HepG2 (cell line): ENCODE measurements at regions not wholly inside any gene's neighbourhood (a gene's known extent, or its start where the extent isn't known, plus 50 kb on each side); places are given as distances from the start of the nearest gene placed in this dataset.

ENCODE experiments used
- ATAC-seq: fragments of 200-7000 bp; cut with Tn5 transposase; 3 replicates; pipeline ENCODE4 v1.9.1; 2020; ENCODE audit warnings: mild to moderate bottlenecking, moderate library complexity
- BruUV-seq: library from RNA; stranded (reverse); fragments of 400-500 nt; replicated peaks from 2 replicates; lab custom pipeline; 2021; lab: Mats Ljungman, UMichigan
- CTCF ChIA-PET: fragments of 300-600 bp; formaldehyde crosslinking; extraction: SDS; loops from one replicate; lab custom pipeline; 2021; ENCODE audit warnings: low total read pairs, inconsistent platforms, low intra/inter-chr PET ratio; lab: Yijun Ruan, JAX
- POLR2A ChIA-PET: fragments of 350-600 bp; sonication (Branson Sonifier 250); formaldehyde crosslinking; loops from one replicate; lab custom pipeline; 2020; ENCODE audit warnings: antibody characterized with exemption, inconsistent platforms; lab: Yijun Ruan, JAX
- DNase-seq: peaks from one replicate; pipeline ENCODE4 v3.0.0-alpha.2; 2015; ENCODE audit warnings: low spot score
- FAIRE-seq: peaks from 3 replicates; lab custom pipeline; 2011; peaks lifted over from hg19 to GRCh38; lab: Jason Lieb, UNC
- H2AFZ ChIP-seq: one replicate; pipeline ENCODE4 v1.6.1; 2011; ENCODE audit warnings: low read length, inconsistent platforms
- H3K27ac ChIP-seq: fragments of 300-600 bp; 3 replicates; pipeline ENCODE4 v1.8.0; 2011; ENCODE audit warnings: mixed run types, mild to moderate bottlenecking, mixed read lengths, low read length, inconsistent platforms; ENCODE audit not compliant: insufficient read depth; ENCODE audit errors: extremely low read length
- H3K27me3 ChIP-seq, 2 experiments: fragments of 200-600 bp in 1 of 2; 2 replicates in 1 of 2; 3 replicates in 1 of 2; pipeline versions ENCODE4 v1.6.0 to v1.8.0; 2011; ENCODE audit warnings: low read length in 2 of 2, mild to moderate bottlenecking in 2 of 2, moderate library complexity in 2 of 2, inconsistent platforms in 1 of 2; ENCODE audit not compliant: insufficient read depth in 2 of 2, control insufficient read depth in 1 of 2
- H3K36me3 ChIP-seq, 2 experiments: fragments of 200-600 bp in 1 of 2; replicated peaks in 1 of 2; 2 replicates in 1 of 2; 3 replicates in 1 of 2; pipeline versions ENCODE4 v1.5.1 to v1.8.0; 2011; ENCODE audit warnings: low read length in 2 of 2, inconsistent platforms in 1 of 2; ENCODE audit not compliant: insufficient read depth in 2 of 2, control insufficient read depth in 1 of 2
- H3K4me1 ChIP-seq: 2 replicates; pipeline ENCODE4 v1.5.1; 2012; ENCODE audit warnings: low read length, inconsistent platforms; ENCODE audit not compliant: insufficient read depth
- H3K4me2 ChIP-seq: 2 replicates; pipeline ENCODE4 v1.6.0; 2011; ENCODE audit warnings: low read depth, low read length, inconsistent platforms
- H3K4me3 ChIP-seq, 3 experiments: fragments of 200-600 bp in 1 of 3; sonication (generic), shearing (Covaris generic) in 1 of 3; replicated peaks in 1 of 3; 2 replicates each; pipeline ENCODE4 v1.5.1; 2011 to 2016; ENCODE audit warnings: low read length in 3 of 3, inconsistent platforms in 2 of 3, low read depth in 2 of 3, mild to moderate bottlenecking in 2 of 3, control low read depth in 1 of 3, mixed read lengths in 1 of 3; ENCODE audit not compliant: insufficient read depth in 1 of 3
- H3K79me2 ChIP-seq: one replicate; pipeline ENCODE4 v1.6.1; 2011; ENCODE audit warnings: low read length, inconsistent platforms; ENCODE audit not compliant: insufficient read depth
- H3K9ac ChIP-seq: 2 replicates; pipeline ENCODE4 v1.6.0; 2011; ENCODE audit warnings: mild to moderate bottlenecking, low read depth, low read length, inconsistent platforms; ENCODE audit not compliant: insufficient read depth
- H3K9me3 ChIP-seq: 2 replicates; pipeline ENCODE4 v1.5.1; 2012; ENCODE audit warnings: mild to moderate bottlenecking, low read length
- H4K20me1 ChIP-seq: 2 replicates; pipeline ENCODE4 v1.6.0; 2011; ENCODE audit warnings: inconsistent platforms, mild to moderate bottlenecking, low read length, moderate library complexity; ENCODE audit not compliant: insufficient read depth
- ATAD3A ChIP-seq: sonication (generic); formaldehyde crosslinking; IDR thresholded peaks from 2 replicates; pipeline ENCODE4 v1.4.0; 2020; ENCODE audit warnings: missing genetic modification reagents
- ATM ChIP-seq: fragments of 450-650 bp; IDR thresholded peaks from 2 replicates; pipeline ENCODE4 v1.7.1; 2017; ENCODE audit warnings: mild to moderate bottlenecking, borderline replicate concordance
- DBP ChIP-seq: sonication (generic); formaldehyde crosslinking; IDR thresholded peaks from 2 replicates; pipeline ENCODE4 v1.4.0; 2020; ENCODE audit warnings: missing genetic modification reagents; ENCODE audit errors: not compliant biosample characterization
- SCMH1 ChIP-seq: sonication (generic); formaldehyde crosslinking; IDR thresholded peaks from 2 replicates; pipeline ENCODE4 v1.9.0; 2021; ENCODE audit warnings: missing genetic modification reagents, mild to moderate bottlenecking, borderline replicate concordance
- SNAPC4 ChIP-seq: sonication (generic); formaldehyde crosslinking; IDR thresholded peaks from 2 replicates; pipeline ENCODE4 v1.4.0; 2020; ENCODE audit warnings: mild to moderate bottlenecking, missing genetic modification reagents
- SRSF4 ChIP-seq: fragments of 200-400 bp; formaldehyde crosslinking; IDR thresholded peaks from one replicate; pipeline ENCODE4 v1.6.1; 2018; ENCODE audit warnings: mild to moderate bottlenecking, low read depth, low read length, moderate library complexity; ENCODE audit not compliant: poor library complexity, severe bottlenecking
- ZNF251 ChIP-seq: sonication (generic); formaldehyde crosslinking; IDR thresholded peaks from 2 replicates; pipeline ENCODE4 v1.9.0; 2021; ENCODE audit warnings: mild to moderate bottlenecking, missing genetic modification reagents
- ZNF713 ChIP-seq: sonication (generic); formaldehyde crosslinking; IDR thresholded peaks from 2 replicates; pipeline ENCODE4 v1.4.0; 2020; ENCODE audit warnings: mild to moderate bottlenecking, missing genetic modification reagents
- WGBS: methylation state at CpG from one replicate; pipeline ENCODE4 v1.1.6; 2017; ENCODE audit warnings: low lambda C conversion rate; 5-methylcytosine and 5-hydroxymethylcytosine counted together
- in situ Hi-C: cut with HindIII; loops from 2 replicates; pipeline ENCODE4 v1.10.0; 2017; ENCODE audit warnings: low pct_unique_long_range_greater_than_20kb; ENCODE audit not compliant: extremely low pct_ligation_motif_present
- intact Hi-C: fragments of 100-400 bp; cut with micrococcal nuclease; formaldehyde crosslinking; loops from one replicate; pipeline ENCODE4 v1.10.0; 2022; ENCODE audit not compliant: unreplicated experiment
- TF ChIP-seq, protein P1 (sequence below): sonication (generic); formaldehyde crosslinking; IDR thresholded peaks from 2 replicates; pipeline ENCODE4 v1.4.0; 2020; ENCODE audit warnings: missing genetic modification reagents, borderline replicate concordance

GRCh38 chr1:87885278-87886025 is 556.8 kb downstream of the LMO4 start (continued):
- no peak for TF ChIP-seq ATM
- no peak for TF ChIP-seq ZNF713 (CRISPR knock-in tag)
- TF ChIP-seq, all 625 proteins: peak for 0

DNA sequence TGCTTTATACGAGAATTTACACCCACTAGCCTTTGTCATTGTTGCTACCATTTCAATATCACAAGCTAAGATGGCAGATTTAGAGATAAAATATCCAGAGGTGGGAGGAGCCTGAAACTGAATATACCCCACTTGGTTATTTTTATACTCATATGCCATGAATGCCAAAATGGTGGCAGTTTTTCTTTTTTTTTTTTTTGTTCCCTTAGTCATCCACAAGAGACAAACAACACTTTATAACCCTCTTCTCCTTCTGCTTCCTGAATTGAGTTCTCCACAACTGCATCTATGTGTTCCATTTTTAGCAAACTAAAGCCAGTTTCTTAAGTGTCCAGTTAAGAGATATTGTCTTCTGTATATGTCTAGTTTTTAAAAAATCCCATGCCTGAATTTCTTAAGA is 558.4 kb downstream of the LMO4 start:
- Histone ChIP-seq H4K20me1 (no peaks in the 10 kb centered on the region), H3K4me3 (no peak overlapping the region), H3K27ac (no peak overlapping the region), H3K36me3 (no peaks in the 10 kb centered on the region), H3K79me2 (no peaks in the 10 kb centered on the region), H3K27me3 (no peaks in the 10 kb centered on the region), H3K4me2 (no peak overlapping the region), H2AFZ (no peak overlapping the region), H3K4me1 (no peaks in the 10 kb centered on the region), H3K9me3 (no peaks in the 10 kb centered on the region), H3K9ac (no peak overlapping the region)
- FAIRE-seq (no peak), ATAC-seq (no peak), DNase-seq (no peak)
- 3% methylated on average over 1 of the region's 1 CpG for WGBS
- in situ Hi-C loops = no loop called here
- CTCF ChIA-PET = no interaction called here
- intact Hi-C loops = no loop called here
- POLR2A ChIA-PET = no interaction called here
- no TSS peak for BruUV-seq
- no peak for TF ChIP-seq ATAD3A
- TF ChIP-seq ZNF251 = no peak
- no peak for TF ChIP-seq SRSF4
- no peak for TF ChIP-seq SCMH1
- TF ChIP-seq, protein P1, sequence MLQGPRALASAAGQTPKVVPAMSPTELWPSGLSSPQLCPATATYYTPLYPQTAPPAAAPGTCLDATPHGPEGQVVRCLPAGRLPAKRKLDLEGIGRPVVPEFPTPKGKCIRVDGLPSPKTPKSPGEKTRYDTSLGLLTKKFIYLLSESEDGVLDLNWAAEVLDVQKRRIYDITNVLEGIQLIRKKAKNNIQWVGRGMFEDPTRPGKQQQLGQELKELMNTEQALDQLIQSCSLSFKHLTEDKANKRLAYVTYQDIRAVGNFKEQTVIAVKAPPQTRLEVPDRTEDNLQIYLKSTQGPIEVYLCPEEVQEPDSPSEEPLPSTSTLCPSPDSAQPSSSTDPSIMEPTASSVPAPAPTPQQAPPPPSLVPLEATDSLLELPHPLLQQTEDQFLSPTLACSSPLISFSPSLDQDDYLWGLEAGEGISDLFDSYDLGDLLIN (CRISPR knock-in tag) = no peak
- no peak for TF ChIP-seq SNAPC4 (CRISPR knock-in tag)
- TF ChIP-seq DBP (CRISPR knock-in tag) = no peak
